Glutamatergic neuron (in vitro differentiated cells): ENCODE measurements at regions not wholly inside any gene's neighbourhood (a gene's known extent, or its start where the extent isn't known, plus 50 kb on each side); places are given as distances from the start of the nearest gene placed in this dataset.

Experiments used
- DNase-seq: peaks from one replicate; pipeline ENCODE4 v3.0.0; 2022
- H3K27ac Mint-ChIP-seq: one replicate; pipeline ENCODE4 v1.8.0; 2020; ENCODE audit warnings: mild to moderate bottlenecking, mixed read lengths, inconsistent platforms; ENCODE audit not compliant: unreplicated experiment
- H3K27me3 Mint-ChIP-seq: one replicate; pipeline ENCODE4 v1.8.0; 2020; ENCODE audit warnings: mild to moderate bottlenecking, moderate library complexity, mixed read lengths, inconsistent platforms; ENCODE audit not compliant: unreplicated experiment
- H3K36me3 Mint-ChIP-seq: one replicate; pipeline ENCODE4 v1.8.0; 2020; ENCODE audit warnings: mild to moderate bottlenecking, mixed read lengths, inconsistent platforms; ENCODE audit not compliant: unreplicated experiment
- H3K4me1 Mint-ChIP-seq: one replicate; pipeline ENCODE4 v1.8.0; 2020; ENCODE audit warnings: mild to moderate bottlenecking, low read depth, mixed read lengths, inconsistent platforms; ENCODE audit not compliant: unreplicated experiment
- H3K4me3 Mint-ChIP-seq: one replicate; pipeline ENCODE4 v1.8.0; 2020; ENCODE audit warnings: mild to moderate bottlenecking, mixed read lengths, inconsistent platforms; ENCODE audit not compliant: unreplicated experiment
- H3K9me3 Mint-ChIP-seq: one replicate; pipeline ENCODE4 v1.8.0; 2020; ENCODE audit warnings: mild to moderate bottlenecking, moderate library complexity, mixed read lengths, inconsistent platforms; ENCODE audit not compliant: unreplicated experiment
- CTCF ChIP-seq: fragments of 200-600 bp; sonication (generic); IDR thresholded peaks from one replicate; pipeline ENCODE4 v1.5.0; 2021; ENCODE audit not compliant: partially characterized antibody, unreplicated experiment

- DNase-seq: no peak
- H3K4me3 Mint-ChIP-seq: no peak overlapping the region
- no peak for TF ChIP-seq CTCF
- peaks cover 6% of the 10 kb centered on the region for H3K9me3 Mint-ChIP-seq
- no peaks in the 10 kb centered on the region for H3K36me3 Mint-ChIP-seq
- peak overlapping the region; percentile 33 for H3K27ac Mint-ChIP-seq
- H3K4me1 Mint-ChIP-seq: peaks cover 35% of the 10 kb centered on the region
- peaks cover 10% of the 10 kb centered on the region for H3K27me3 Mint-ChIP-seq
Measured at GRCh38 chr15:29920515-29920914, 98.2 kb upstream of the TJP1 start.

GRCh38 chr15:29919380-29919881 lies 97.2 kb upstream of the TJP1 start:
- peak overlapping the region; percentile 65 for H3K4me3 Mint-ChIP-seq
- peak overlapping the region; percentile 87 for H3K27ac Mint-ChIP-seq
- DNase-seq: peak; percentile 20
- peaks cover 13% of the 10 kb centered on the region for H3K9me3 Mint-ChIP-seq
- peaks cover 16% of the 10 kb centered on the region for H3K27me3 Mint-ChIP-seq
- H3K36me3 Mint-ChIP-seq: no peaks in the 10 kb centered on the region
- no peak for TF ChIP-seq CTCF
- H3K4me1 Mint-ChIP-seq: peaks cover 45% of the 10 kb centered on the region

- Mint-ChIP-seq H3K9me3 (peaks cover 17% of the 10 kb centered on the region), H3K4me3 (no peak overlapping the region), H3K4me1 (peaks cover 56% of the 10 kb centered on the region), H3K27ac (no peak overlapping the region), H3K36me3 (no peaks in the 10 kb centered on the region), H3K27me3 (peaks cover 17% of the 10 kb centered on the region)
- no peak for DNase-seq
- TF ChIP-seq CTCF: no peak
Measured at GRCh38 chr15:29917600-29918597, 95.6 kb upstream of the TJP1 start.

GRCh38 chr15:29914511-29914926 lies 92.3 kb upstream of the TJP1 start:
- peak overlapping the region; percentile 74 for H3K4me3 Mint-ChIP-seq
- H3K27me3 Mint-ChIP-seq: peaks cover 12% of the 10 kb centered on the region
- no peak for TF ChIP-seq CTCF
- peaks cover 18% of the 10 kb centered on the region for H3K9me3 Mint-ChIP-seq
- H3K27ac Mint-ChIP-seq: peak overlapping the region; percentile 99
- DNase-seq: peak; percentile 73
- H3K36me3 Mint-ChIP-seq: no peaks in the 10 kb centered on the region
- H3K4me1 Mint-ChIP-seq: peaks cover 47% of the 10 kb centered on the region
